ENCODE measurements at regions not wholly inside any gene's neighbourhood (a gene's known extent, or its start where the extent isn't known, plus 50 kb on each side); places are given as distances from the start of the nearest gene placed in this dataset.

DNA sequence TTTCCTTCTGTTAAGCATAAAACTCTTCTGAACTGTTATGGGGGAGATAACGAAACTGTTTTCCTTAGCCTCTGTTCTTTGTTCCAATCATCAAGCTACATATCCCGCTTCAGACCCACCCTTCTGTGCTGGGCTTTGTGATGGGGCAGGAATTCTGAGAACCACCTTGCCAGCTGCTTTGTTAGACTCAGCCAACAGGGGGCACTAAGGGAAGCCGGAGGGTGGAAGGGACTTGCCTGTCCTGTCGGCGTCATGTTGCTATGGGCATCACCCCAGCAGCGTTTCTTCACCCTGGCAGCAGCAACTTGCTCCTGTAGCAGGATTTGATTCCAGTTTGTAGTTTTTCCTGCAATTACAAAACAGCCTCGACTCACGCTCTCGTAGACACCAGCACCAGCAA, 169.1 kb downstream of the CAAP1 start:
- TF ChIP-seq, protein P1, sequence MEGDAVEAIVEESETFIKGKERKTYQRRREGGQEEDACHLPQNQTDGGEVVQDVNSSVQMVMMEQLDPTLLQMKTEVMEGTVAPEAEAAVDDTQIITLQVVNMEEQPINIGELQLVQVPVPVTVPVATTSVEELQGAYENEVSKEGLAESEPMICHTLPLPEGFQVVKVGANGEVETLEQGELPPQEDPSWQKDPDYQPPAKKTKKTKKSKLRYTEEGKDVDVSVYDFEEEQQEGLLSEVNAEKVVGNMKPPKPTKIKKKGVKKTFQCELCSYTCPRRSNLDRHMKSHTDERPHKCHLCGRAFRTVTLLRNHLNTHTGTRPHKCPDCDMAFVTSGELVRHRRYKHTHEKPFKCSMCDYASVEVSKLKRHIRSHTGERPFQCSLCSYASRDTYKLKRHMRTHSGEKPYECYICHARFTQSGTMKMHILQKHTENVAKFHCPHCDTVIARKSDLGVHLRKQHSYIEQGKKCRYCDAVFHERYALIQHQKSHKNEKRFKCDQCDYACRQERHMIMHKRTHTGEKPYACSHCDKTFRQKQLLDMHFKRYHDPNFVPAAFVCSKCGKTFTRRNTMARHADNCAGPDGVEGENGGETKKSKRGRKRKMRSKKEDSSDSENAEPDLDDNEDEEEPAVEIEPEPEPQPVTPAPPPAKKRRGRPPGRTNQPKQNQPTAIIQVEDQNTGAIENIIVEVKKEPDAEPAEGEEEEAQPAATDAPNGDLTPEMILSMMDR (conservative IDR thresholded peaks at IDR 0.05; ENCODE audit: low read length): peak; percentile 46; the same call in 1 of the 2 replicates
- TF ChIP-seq EZH2phosphoT487 (IDR thresholded peaks at IDR 0.05; ENCODE audit: borderline replicate concordance): no peak
